Neural cell (in vitro differentiated cells): ENCODE measurements at regions not wholly inside any gene's neighbourhood (a gene's known extent, or its start where the extent isn't known, plus 50 kb on each side); places are given as distances from the start of the nearest gene placed in this dataset.

Experiments
- H2AFZ ChIP-seq: fragments of 200-600, 300-800 bp; sonication (generic), shearing (Covaris generic); 2 replicates; pipeline ENCODE4 v1.6.0; 2014; ENCODE audit warnings: low read depth, mild to moderate bottlenecking, antibody characterized with exemption, low read length, moderate library complexity
- H3F3A ChIP-seq: fragments of 200-600 bp; shearing (Covaris generic); 2 replicates; pipeline ENCODE4 v1.6.1; 2016; ENCODE audit warnings: mild to moderate bottlenecking, moderate library complexity, mixed read lengths, antibody characterized with exemption, low read length; ENCODE audit not compliant: insufficient read depth, poor library complexity, severe bottlenecking
- H3K27ac ChIP-seq: fragments of 200-600, 300-800 bp; sonication (generic), shearing (Covaris generic); 2 replicates; pipeline ENCODE4 v1.5.1; 2014; ENCODE audit warnings: mild to moderate bottlenecking, low read length, moderate library complexity
- H3K27me3 ChIP-seq: fragments of 300-800, 200-600 bp; sonication (generic), shearing (Covaris generic); 2 replicates; pipeline ENCODE4 v1.6.0; 2014; ENCODE audit warnings: mild to moderate bottlenecking, low read depth, low read length, moderate library complexity; ENCODE audit not compliant: insufficient read depth
- H3K36me3 ChIP-seq: fragments of 300-800, 200-600 bp; sonication (generic), shearing (Covaris generic); 2 replicates; pipeline ENCODE4 v1.5.1; 2014; ENCODE audit warnings: mild to moderate bottlenecking, antibody characterized with exemption, low read length, moderate library complexity; ENCODE audit not compliant: insufficient read depth
- H3K4me2 ChIP-seq: fragments of 300-800, 200-600 bp; sonication (generic), shearing (Covaris generic); 2 replicates; pipeline ENCODE4 v1.6.0; 2014; ENCODE audit warnings: mild to moderate bottlenecking, low read length
- H3K4me3 ChIP-seq: fragments of 300-800, 200-600 bp; sonication (generic), shearing (Covaris generic); 2 replicates; pipeline ENCODE4 v1.5.1; 2014; ENCODE audit warnings: mild to moderate bottlenecking, low read length, moderate library complexity
- H3K79me2 ChIP-seq: fragments of 200-600 bp; shearing (Covaris generic); replicated peaks from 2 replicates; pipeline ENCODE4 v1.6.0; 2014; ENCODE audit warnings: mild to moderate bottlenecking, low read length, moderate library complexity; ENCODE audit not compliant: insufficient read depth
- H3K9ac ChIP-seq: fragments of 300-800, 200-600 bp; sonication (generic), shearing (Covaris generic); 2 replicates; pipeline ENCODE4 v1.6.1; 2016; ENCODE audit warnings: mild to moderate bottlenecking, low read length, mixed read lengths
- H3K9me2 ChIP-seq: fragments of 200-600 bp; shearing (Covaris generic); 2 replicates; pipeline ENCODE4 v1.6.1; 2016; ENCODE audit warnings: mild to moderate bottlenecking, low read length, mixed read lengths; ENCODE audit not compliant: insufficient read depth
- H3K9me3 ChIP-seq: fragments of 200-600, 300-800 bp; sonication (generic), shearing (Covaris generic); 2 replicates; pipeline ENCODE4 v1.6.1; 2016; ENCODE audit warnings: mild to moderate bottlenecking, mixed run types, low read length, moderate library complexity, mixed read lengths
- H4K20me1 ChIP-seq: fragments of 200-600 bp; shearing (Covaris generic); 2 replicates; pipeline ENCODE4 v1.6.1; 2016; ENCODE audit warnings: mild to moderate bottlenecking, mixed run types; ENCODE audit not compliant: insufficient read depth
- EP300 ChIP-seq: fragments of 450-650 bp; conservative IDR thresholded peaks from 2 replicates; pipeline ENCODE4 v1.6.1; 2014; ENCODE audit warnings: antibody characterized with exemption, mild to moderate bottlenecking, moderate library complexity; ENCODE audit not compliant: poor library complexity, severe bottlenecking
- EZH2 ChIP-seq: fragments of 200-600, 300-800 bp; shearing (Covaris generic), sonication (generic); IDR thresholded peaks from 2 replicates; pipeline ENCODE4 v1.6.1; 2014; ENCODE audit warnings: antibody characterized with exemption, low read length, borderline replicate concordance, mild to moderate bottlenecking; ENCODE audit not compliant: insufficient read depth, poor library complexity, severe bottlenecking
- MXI1 ChIP-seq: fragments of 450-650 bp; conservative IDR thresholded peaks from 2 replicates; pipeline ENCODE4 v1.6.1; 2014; ENCODE audit warnings: antibody characterized with exemption, mild to moderate bottlenecking; ENCODE audit not compliant: poor library complexity, severe bottlenecking
- POLR2AphosphoS5 ChIP-seq: IDR thresholded peaks from 2 replicates; pipeline ENCODE4 v1.6.1; 2012
- RAD21 ChIP-seq: fragments of 450-650 bp; conservative IDR thresholded peaks from 2 replicates; pipeline ENCODE4 v1.6.1; 2014; ENCODE audit warnings: antibody characterized with exemption, mild to moderate bottlenecking, moderate library complexity
- SMC3 ChIP-seq: fragments of 450-650 bp; conservative IDR thresholded peaks from 2 replicates; pipeline ENCODE4 v1.6.1; 2014; ENCODE audit warnings: antibody characterized with exemption, mild to moderate bottlenecking, moderate library complexity; ENCODE audit not compliant: poor library complexity
- TAF1 ChIP-seq: IDR thresholded peaks from 2 replicates; pipeline ENCODE4 v1.6.1; 2012; ENCODE audit warnings: low read depth
- TF ChIP-seq, protein P1 (sequence below): IDR thresholded peaks from 2 replicates; pipeline ENCODE4 v1.6.1; 2012; ENCODE audit warnings: borderline replicate concordance
- TF ChIP-seq, protein P2 (sequence below): fragments of 450-650 bp; IDR thresholded peaks from 2 replicates; pipeline ENCODE4 v1.5.1; 2014; ENCODE audit warnings: antibody characterized with exemption, mild to moderate bottlenecking, moderate library complexity; ENCODE audit not compliant: poor library complexity, severe bottlenecking

DNA sequence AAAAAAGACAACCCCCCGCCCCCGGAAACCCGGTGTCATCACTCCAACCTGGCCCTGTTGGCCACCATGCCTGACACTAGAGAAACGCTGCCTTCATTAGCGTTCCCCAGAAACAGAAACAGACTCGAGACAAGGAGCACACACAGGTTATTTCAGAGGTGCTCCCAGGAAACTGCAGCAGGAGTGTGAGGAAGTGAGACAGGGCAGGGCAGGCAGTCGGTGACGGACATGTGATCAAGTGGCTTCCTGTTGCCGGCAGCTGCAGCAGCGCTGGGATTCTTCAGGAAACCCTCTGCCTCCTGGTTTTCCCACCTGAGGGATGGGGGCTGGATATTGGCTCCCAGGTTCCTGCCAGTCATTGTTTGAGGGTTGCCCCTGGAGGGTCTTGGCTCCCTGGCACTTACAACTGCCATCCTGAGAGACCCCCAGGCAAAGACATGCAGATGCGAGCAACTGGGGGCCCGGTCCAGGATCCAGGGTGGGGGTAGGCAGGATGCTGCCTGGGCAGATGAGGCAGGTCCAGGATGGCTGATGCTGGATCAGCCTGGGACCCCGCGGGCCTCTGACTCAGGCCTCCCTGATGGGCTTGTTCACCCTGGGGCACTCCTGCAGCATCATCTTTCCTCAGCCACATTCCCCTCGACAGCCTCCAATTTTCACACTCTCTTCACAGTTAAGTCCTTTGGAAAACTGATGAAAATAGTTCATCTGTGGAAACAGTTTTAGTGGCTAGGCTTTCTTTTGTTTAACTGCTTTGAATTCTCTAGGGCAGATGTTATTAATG is 150.7 kb upstream of the SYNDIG1 start:
- H3K4me2 ChIP-seq = no peak overlapping the region
- H3F3A ChIP-seq = no peaks in the 10 kb centered on the region
- H3K27me3 ChIP-seq = no peaks in the 10 kb centered on the region
- H3K9me2 ChIP-seq = no peaks in the 10 kb centered on the region
- no peaks in the 10 kb centered on the region for H4K20me1 ChIP-seq
- no peaks in the 10 kb centered on the region for H3K79me2 ChIP-seq
- TF ChIP-seq, protein P1, sequence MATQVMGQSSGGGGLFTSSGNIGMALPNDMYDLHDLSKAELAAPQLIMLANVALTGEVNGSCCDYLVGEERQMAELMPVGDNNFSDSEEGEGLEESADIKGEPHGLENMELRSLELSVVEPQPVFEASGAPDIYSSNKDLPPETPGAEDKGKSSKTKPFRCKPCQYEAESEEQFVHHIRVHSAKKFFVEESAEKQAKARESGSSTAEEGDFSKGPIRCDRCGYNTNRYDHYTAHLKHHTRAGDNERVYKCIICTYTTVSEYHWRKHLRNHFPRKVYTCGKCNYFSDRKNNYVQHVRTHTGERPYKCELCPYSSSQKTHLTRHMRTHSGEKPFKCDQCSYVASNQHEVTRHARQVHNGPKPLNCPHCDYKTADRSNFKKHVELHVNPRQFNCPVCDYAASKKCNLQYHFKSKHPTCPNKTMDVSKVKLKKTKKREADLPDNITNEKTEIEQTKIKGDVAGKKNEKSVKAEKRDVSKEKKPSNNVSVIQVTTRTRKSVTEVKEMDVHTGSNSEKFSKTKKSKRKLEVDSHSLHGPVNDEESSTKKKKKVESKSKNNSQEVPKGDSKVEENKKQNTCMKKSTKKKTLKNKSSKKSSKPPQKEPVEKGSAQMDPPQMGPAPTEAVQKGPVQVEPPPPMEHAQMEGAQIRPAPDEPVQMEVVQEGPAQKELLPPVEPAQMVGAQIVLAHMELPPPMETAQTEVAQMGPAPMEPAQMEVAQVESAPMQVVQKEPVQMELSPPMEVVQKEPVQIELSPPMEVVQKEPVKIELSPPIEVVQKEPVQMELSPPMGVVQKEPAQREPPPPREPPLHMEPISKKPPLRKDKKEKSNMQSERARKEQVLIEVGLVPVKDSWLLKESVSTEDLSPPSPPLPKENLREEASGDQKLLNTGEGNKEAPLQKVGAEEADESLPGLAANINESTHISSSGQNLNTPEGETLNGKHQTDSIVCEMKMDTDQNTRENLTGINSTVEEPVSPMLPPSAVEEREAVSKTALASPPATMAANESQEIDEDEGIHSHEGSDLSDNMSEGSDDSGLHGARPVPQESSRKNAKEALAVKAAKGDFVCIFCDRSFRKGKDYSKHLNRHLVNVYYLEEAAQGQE = no peak
- no peak for TF ChIP-seq TAF1
- TF ChIP-seq SMC3 = no peak
- no peak for TF ChIP-seq EZH2
- no peak for TF ChIP-seq EP300
- no peak for TF ChIP-seq RAD21
- TF ChIP-seq MXI1 = no peak
- no peak overlapping the region for H3K9ac ChIP-seq
- H3K27ac ChIP-seq = no peak overlapping the region
- no peaks in the 10 kb centered on the region for H3K9me3 ChIP-seq
- H2AFZ ChIP-seq = no peak overlapping the region
- no peak overlapping the region for H3K4me3 ChIP-seq
- H3K36me3 ChIP-seq = no peaks in the 10 kb centered on the region

DNA sequence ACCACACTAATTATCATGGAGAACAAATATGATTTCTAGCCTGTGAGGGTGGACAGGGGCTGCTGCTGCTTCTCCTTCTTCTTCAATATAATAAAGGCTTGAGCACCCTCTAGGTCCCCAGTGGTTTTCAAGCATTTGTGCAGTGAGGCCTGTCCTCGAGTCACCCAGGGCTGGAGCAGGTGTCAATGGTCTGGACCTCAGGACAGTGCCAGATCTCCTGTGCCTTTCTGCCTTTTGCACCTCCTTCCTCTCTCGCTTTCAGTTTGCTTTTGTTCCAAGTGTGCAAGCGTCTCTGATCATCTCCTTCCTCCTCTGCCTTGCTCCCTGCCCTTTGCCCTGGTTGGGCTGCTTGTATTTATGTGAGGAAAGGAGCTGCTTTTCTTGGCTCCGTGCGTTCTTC is 152.2 kb upstream of the SYNDIG1 start:
- TF ChIP-seq, protein P1 = no peak
- TF ChIP-seq RAD21 (no peak), TAF1 (no peak), MXI1 (no peak), POLR2AphosphoS5 (no peak), EP300 (no peak), EZH2 (no peak), SMC3 (no peak)
- TF ChIP-seq, protein P2, sequence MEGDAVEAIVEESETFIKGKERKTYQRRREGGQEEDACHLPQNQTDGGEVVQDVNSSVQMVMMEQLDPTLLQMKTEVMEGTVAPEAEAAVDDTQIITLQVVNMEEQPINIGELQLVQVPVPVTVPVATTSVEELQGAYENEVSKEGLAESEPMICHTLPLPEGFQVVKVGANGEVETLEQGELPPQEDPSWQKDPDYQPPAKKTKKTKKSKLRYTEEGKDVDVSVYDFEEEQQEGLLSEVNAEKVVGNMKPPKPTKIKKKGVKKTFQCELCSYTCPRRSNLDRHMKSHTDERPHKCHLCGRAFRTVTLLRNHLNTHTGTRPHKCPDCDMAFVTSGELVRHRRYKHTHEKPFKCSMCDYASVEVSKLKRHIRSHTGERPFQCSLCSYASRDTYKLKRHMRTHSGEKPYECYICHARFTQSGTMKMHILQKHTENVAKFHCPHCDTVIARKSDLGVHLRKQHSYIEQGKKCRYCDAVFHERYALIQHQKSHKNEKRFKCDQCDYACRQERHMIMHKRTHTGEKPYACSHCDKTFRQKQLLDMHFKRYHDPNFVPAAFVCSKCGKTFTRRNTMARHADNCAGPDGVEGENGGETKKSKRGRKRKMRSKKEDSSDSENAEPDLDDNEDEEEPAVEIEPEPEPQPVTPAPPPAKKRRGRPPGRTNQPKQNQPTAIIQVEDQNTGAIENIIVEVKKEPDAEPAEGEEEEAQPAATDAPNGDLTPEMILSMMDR = no peak
- H4K20me1 ChIP-seq = no peaks in the 10 kb centered on the region
- H2AFZ ChIP-seq = no peak overlapping the region
- no peak overlapping the region for H3K4me3 ChIP-seq
- H3K27ac ChIP-seq = no peak overlapping the region
- H3K9me3 ChIP-seq = no peaks in the 10 kb centered on the region
- no peaks in the 10 kb centered on the region for H3F3A ChIP-seq
- no peaks in the 10 kb centered on the region for H3K9me2 ChIP-seq
- no peak overlapping the region for H3K4me2 ChIP-seq
- H3K79me2 ChIP-seq = no peaks in the 10 kb centered on the region
- no peaks in the 10 kb centered on the region for H3K27me3 ChIP-seq
- H3K9ac ChIP-seq = no peak overlapping the region
- H3K36me3 ChIP-seq = no peaks in the 10 kb centered on the region
